HG02610 (cell line): ENCODE measurements at regions not wholly inside any gene's neighbourhood (a gene's known extent, or its start where the extent isn't known, plus 50 kb on each side); places are given as distances from the start of the nearest gene placed in this dataset.

Experiments used
- ATAC-seq: cut with Tn5 transposase; IDR thresholded peaks from one replicate; pipeline ENCODE4 v1.9.1; 2021; ENCODE audit warnings: mild to moderate bottlenecking, moderate library complexity; ENCODE audit not compliant: unreplicated experiment

- no peak for ATAC-seq
Observed at GRCh38 chr11:15888556-15889345, 467.6 kb downstream of the SOX6 start.

- ATAC-seq, result no peak
Observed at GRCh38 chr11:15889363-15890030, 466.8 kb downstream of the SOX6 start.

- no peak for ATAC-seq
Observed at GRCh38 chr11:15890031-15890713, 466.2 kb downstream of the SOX6 start.

- no peak for ATAC-seq
Observed at GRCh38 chr11:15893080-15893492, 463.3 kb downstream of the SOX6 start.

GRCh38 chr11:15896026-15896425 lies 460.3 kb downstream of the SOX6 start:
- no peak for ATAC-seq

- no peak for ATAC-seq
Observed at GRCh38 chr11:15896530-15896929, 459.8 kb downstream of the SOX6 start.

GRCh38 chr11:15897211-15897960 lies 459.0 kb downstream of the SOX6 start:
- ATAC-seq, result no peak

GRCh38 chr11:15901054-15901453 lies 455.3 kb downstream of the SOX6 start:
- no peak for ATAC-seq

- no peak for ATAC-seq
Observed at GRCh38 chr11:15901790-15902189, 454.6 kb downstream of the SOX6 start.

- no peak for ATAC-seq
Observed at GRCh38 chr11:15903246-15903645, 453.1 kb downstream of the SOX6 start.

- ATAC-seq, result no peak
Observed at GRCh38 chr11:15905366-15906104, 450.8 kb downstream of the SOX6 start.

- ATAC-seq, result no peak
Observed at GRCh38 chr11:15906481-15907035, 449.8 kb downstream of the SOX6 start.

- ATAC-seq, result no peak
Observed at GRCh38 chr11:15907806-15908205, 448.5 kb downstream of the SOX6 start.

GRCh38 chr11:15909937-15910598 lies 446.3 kb downstream of the SOX6 start:
- ATAC-seq, result no peak

- no peak for ATAC-seq
Observed at GRCh38 chr11:15910761-15911160, 445.6 kb downstream of the SOX6 start.

GRCh38 chr11:15911377-15912044 lies 444.8 kb downstream of the SOX6 start:
- no peak for ATAC-seq

GRCh38 chr11:15912291-15912690 lies 444.1 kb downstream of the SOX6 start:
- no peak for ATAC-seq

- no peak for ATAC-seq
Observed at GRCh38 chr11:15912825-15913224, 443.5 kb downstream of the SOX6 start.

- ATAC-seq, result no peak
Observed at GRCh38 chr11:15913261-15913660, 443.1 kb downstream of the SOX6 start.
